Fibroblast of lung (primary cell): ENCODE measurements at regions not wholly inside any gene's neighbourhood (a gene's known extent, or its start where the extent isn't known, plus 50 kb on each side); places are given as distances from the start of the nearest gene placed in this dataset.

Source experiments
- DNase-seq, 2 donors: peaks; one replicate each; pipeline versions ENCODE4 v3.0.0 to v3.0.0-alpha.2; 2010; ENCODE audit warnings: low read depth in 2 of 2
- H2AFZ ChIP-seq: 2 replicates; pipeline ENCODE4 v1.5.1; 2012; ENCODE audit warnings: low read length, control low read depth, inconsistent platforms
- H3K27ac ChIP-seq: 2 replicates; pipeline ENCODE4 v1.5.1; 2011; ENCODE audit warnings: low read length, control low read depth; ENCODE audit not compliant: insufficient read depth
- H3K27me3 ChIP-seq: 2 replicates; pipeline ENCODE4 v1.5.1; 2011; ENCODE audit warnings: mild to moderate bottlenecking, low read length; ENCODE audit not compliant: control insufficient read depth, insufficient read depth
- H3K36me3 ChIP-seq: 2 replicates; pipeline ENCODE4 v1.5.1; 2011; ENCODE audit warnings: low read length; ENCODE audit not compliant: control insufficient read depth, insufficient read depth
- H3K4me1 ChIP-seq: 2 replicates; pipeline ENCODE4 v1.5.1; 2011; ENCODE audit warnings: low read length; ENCODE audit not compliant: control insufficient read depth, insufficient read depth; ENCODE audit errors: extremely low read depth
- H3K4me2 ChIP-seq: 2 replicates; pipeline ENCODE4 v1.5.1; 2011; ENCODE audit warnings: low read length, control low read depth; ENCODE audit not compliant: insufficient read depth; ENCODE audit errors: extremely low read depth
- H3K4me3 ChIP-seq, 4 experiments: fragments of 200-600 bp in 1 of 4; sonication (generic) in 1 of 4; replicated peaks in 1 of 4; 2 replicates each; pipeline ENCODE4 v1.5.1; 2011 to 2016; ENCODE audit warnings: low read length in 4 of 4, low read depth in 3 of 4, mild to moderate bottlenecking in 3 of 4, control low read depth in 2 of 4, inconsistent platforms in 1 of 4, mixed read lengths in 1 of 4; ENCODE audit not compliant: insufficient read depth in 1 of 4; ENCODE audit errors: control extremely low read depth in 1 of 4
- H3K79me2 ChIP-seq: 2 replicates; pipeline ENCODE4 v1.5.1; 2012; ENCODE audit warnings: mild to moderate bottlenecking, low read length, inconsistent platforms; ENCODE audit not compliant: control insufficient read depth, insufficient read depth
- H3K9ac ChIP-seq: 2 replicates; pipeline ENCODE4 v1.5.1; 2011; ENCODE audit warnings: mild to moderate bottlenecking, low read length, control low read depth; ENCODE audit not compliant: insufficient read depth
- H3K9me3 ChIP-seq: 2 replicates; pipeline ENCODE4 v1.5.1; 2012; ENCODE audit warnings: low read depth, low read length; ENCODE audit not compliant: control insufficient read depth, insufficient read depth
- H4K20me1 ChIP-seq: 2 replicates; pipeline ENCODE4 v1.5.1; 2011; ENCODE audit warnings: low read length; ENCODE audit not compliant: control insufficient read depth, insufficient read depth; ENCODE audit errors: extremely low read depth
- EZH2 ChIP-seq: IDR thresholded peaks from 2 replicates; pipeline ENCODE4 v1.5.1; 2012; ENCODE audit warnings: low read length, control low read depth, mild to moderate bottlenecking; ENCODE audit errors: missing control alignments
- TF ChIP-seq, protein P1 (sequence below), 2 donors: IDR thresholded peaks in 1 of 2; conservative IDR thresholded peaks in 1 of 2; 1 replicate in 1 of 2; 2 replicates in 1 of 2; pipeline ENCODE4 v1.5.1; 2011 to 2012; ENCODE audit warnings: low read length in 2 of 2, control low read depth in 1 of 2, inconsistent platforms in 1 of 2, low read depth in 1 of 2, mild to moderate bottlenecking in 1 of 2

DNA sequence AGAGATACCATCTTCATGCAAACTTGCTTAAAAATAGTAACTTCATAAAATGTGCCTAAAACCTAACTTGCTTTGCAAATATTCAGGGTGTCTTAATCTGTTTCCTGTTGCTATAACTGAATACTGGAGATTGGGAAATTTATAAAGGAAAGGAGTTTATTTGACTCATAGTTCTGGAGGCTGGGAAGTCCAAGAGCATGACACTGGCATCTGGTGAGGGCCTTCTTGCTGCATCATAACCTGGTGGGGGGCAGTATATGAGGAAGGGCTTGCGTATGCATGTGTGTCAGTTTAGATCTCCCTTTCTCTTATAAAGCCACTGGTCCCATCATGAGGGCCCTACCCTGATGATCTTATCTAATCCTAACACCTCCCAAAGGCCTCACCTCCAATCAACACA, 166.5 kb downstream of the LPIN1 start:
- Histone ChIP-seq H3K27me3 (no peaks in the 10 kb centered on the region), H2AFZ (no peak overlapping the region), H3K4me2 (no peak overlapping the region), H3K4me1 (no peaks in the 10 kb centered on the region), H4K20me1 (no peaks in the 10 kb centered on the region), H3K4me3 (no peak overlapping the region), H3K9ac (no peak overlapping the region), H3K27ac (no peak overlapping the region), H3K79me2 (no peaks in the 10 kb centered on the region), H3K9me3 (no peaks in the 10 kb centered on the region), H3K36me3 (no peaks in the 10 kb centered on the region)
- DNase-seq, result no peak
- no peak for TF ChIP-seq EZH2
- TF ChIP-seq, protein P1, sequence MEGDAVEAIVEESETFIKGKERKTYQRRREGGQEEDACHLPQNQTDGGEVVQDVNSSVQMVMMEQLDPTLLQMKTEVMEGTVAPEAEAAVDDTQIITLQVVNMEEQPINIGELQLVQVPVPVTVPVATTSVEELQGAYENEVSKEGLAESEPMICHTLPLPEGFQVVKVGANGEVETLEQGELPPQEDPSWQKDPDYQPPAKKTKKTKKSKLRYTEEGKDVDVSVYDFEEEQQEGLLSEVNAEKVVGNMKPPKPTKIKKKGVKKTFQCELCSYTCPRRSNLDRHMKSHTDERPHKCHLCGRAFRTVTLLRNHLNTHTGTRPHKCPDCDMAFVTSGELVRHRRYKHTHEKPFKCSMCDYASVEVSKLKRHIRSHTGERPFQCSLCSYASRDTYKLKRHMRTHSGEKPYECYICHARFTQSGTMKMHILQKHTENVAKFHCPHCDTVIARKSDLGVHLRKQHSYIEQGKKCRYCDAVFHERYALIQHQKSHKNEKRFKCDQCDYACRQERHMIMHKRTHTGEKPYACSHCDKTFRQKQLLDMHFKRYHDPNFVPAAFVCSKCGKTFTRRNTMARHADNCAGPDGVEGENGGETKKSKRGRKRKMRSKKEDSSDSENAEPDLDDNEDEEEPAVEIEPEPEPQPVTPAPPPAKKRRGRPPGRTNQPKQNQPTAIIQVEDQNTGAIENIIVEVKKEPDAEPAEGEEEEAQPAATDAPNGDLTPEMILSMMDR (conservative IDR thresholded peaks at IDR 0.05 in 1 of 2, IDR thresholded peaks at IDR 0.05 in 1 of 2; ENCODE audit: low read depth in 1 of 2, low read length in 2 of 2), result no peak

- no peak overlapping the region for H3K4me3 ChIP-seq
- no peak overlapping the region for H3K4me2 ChIP-seq
- TF ChIP-seq EZH2, result no peak
- TF ChIP-seq, protein P1 (conservative IDR thresholded peaks at IDR 0.05 in 1 of 2, IDR thresholded peaks at IDR 0.05 in 1 of 2; ENCODE audit: low read depth in 1 of 2, low read length in 2 of 2), result no peak
- no peak overlapping the region for H3K9ac ChIP-seq
- no peak overlapping the region for H2AFZ ChIP-seq
- peak; percentile 21 to 22 for DNase-seq
- no peaks in the 10 kb centered on the region for H3K4me1 ChIP-seq
- H3K27me3 ChIP-seq, result no peaks in the 10 kb centered on the region
- no peak overlapping the region for H3K27ac ChIP-seq
- H3K36me3 ChIP-seq, result no peaks in the 10 kb centered on the region
- H3K9me3 ChIP-seq, result no peaks in the 10 kb centered on the region
- no peaks in the 10 kb centered on the region for H3K79me2 ChIP-seq
- no peaks in the 10 kb centered on the region for H4K20me1 ChIP-seq
Observed at GRCh38 chr2:11914455-11914854, 168.0 kb downstream of the LPIN1 start.

- TF ChIP-seq EZH2, result no peak
- TF ChIP-seq, protein P1 (conservative IDR thresholded peaks at IDR 0.05 in 1 of 2, IDR thresholded peaks at IDR 0.05 in 1 of 2; ENCODE audit: low read depth in 1 of 2, low read length in 2 of 2), result no peak
- no peak overlapping the region for H3K4me2 ChIP-seq
Observed at GRCh38 chr2:11915650-11916049, 169.2 kb downstream of the LPIN1 start.

More at GRCh38 chr2:11915650-11916049, 169.2 kb downstream of the LPIN1 start:
- DNase-seq, result no peak
- Histone ChIP-seq H3K4me3 (no peak overlapping the region), H3K36me3 (no peaks in the 10 kb centered on the region), H3K9ac (no peak overlapping the region), H2AFZ (no peak overlapping the region), H4K20me1 (no peaks in the 10 kb centered on the region), H3K4me1 (no peaks in the 10 kb centered on the region), H3K27ac (no peak overlapping the region), H3K9me3 (no peaks in the 10 kb centered on the region), H3K27me3 (no peaks in the 10 kb centered on the region), H3K79me2 (no peaks in the 10 kb centered on the region)
